Thyroid gland (tissue), 4 donors: ENCODE measurements at regions not wholly inside any gene's neighbourhood (a gene's known extent, or its start where the extent isn't known, plus 50 kb on each side); places are given as distances from the start of the nearest gene placed in this dataset.

ENCODE experiments used
- CTCF ChIP-seq, 6 experiments: fragments of 200-600 bp in 3 of 6; fragments of 450-650 bp in 3 of 6; sonication (generic) in 3 of 6; IDR thresholded peaks; one replicate each; pipeline ENCODE4 v1.5.1; 2016 to 2019; ENCODE audit warnings: antibody characterized with exemption in 6 of 6, mild to moderate bottlenecking in 2 of 6, inconsistent platforms in 1 of 6, moderate library complexity in 1 of 6
- POLR2A ChIP-seq, 2 donors: fragments of 450-650 bp; IDR thresholded peaks; one replicate each; pipeline ENCODE4 v1.6.1; 2017; ENCODE audit warnings: antibody characterized with exemption in 2 of 2, mild to moderate bottlenecking in 2 of 2, moderate library complexity in 1 of 2

DNA sequence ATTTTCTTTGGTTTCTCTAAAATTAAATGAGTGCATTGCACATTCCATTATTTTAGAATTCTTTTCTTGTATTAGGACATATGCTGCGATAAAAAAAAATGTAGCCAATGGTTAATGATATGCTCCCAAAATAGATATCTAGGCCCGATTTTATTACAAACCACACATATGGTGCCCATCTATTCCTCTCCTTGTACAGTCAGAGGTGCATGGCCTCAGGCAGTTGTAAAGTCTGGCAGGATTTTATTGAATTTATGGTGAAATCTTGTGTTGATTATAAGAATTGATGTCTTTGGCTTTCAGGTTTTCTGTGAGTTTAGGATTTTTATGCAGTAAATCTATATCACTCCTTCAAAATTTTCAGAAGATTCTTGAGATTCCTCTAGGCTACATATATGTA is 192.2 kb downstream of the RFPL4B start:
- TF ChIP-seq POLR2A (IDR thresholded peaks at IDR 0.05): no peak
- no peak for TF ChIP-seq CTCF (IDR thresholded peaks at IDR 0.05)
